NCI-H2196 (cell line): ENCODE measurements at regions not wholly inside any gene's neighbourhood (a gene's known extent, or its start where the extent isn't known, plus 50 kb on each side); places are given as distances from the start of the nearest gene placed in this dataset.
A peak's percentile ranks its signal among the peaks of the same experiment; 100 is the strongest.

Source experiments
- DNase-seq: peaks from one replicate; lab custom pipeline; 2025; ENCODE audit not compliant: unreplicated experiment; lab: John Stamatoyannopoulos, UW

GRCh38 chr6:23280437-23280836, 711.1 kb downstream of the HDGFL1 start:
- DNase-seq = no peak

GRCh38 chr6:23282252-23283021, 713.1 kb downstream of the HDGFL1 start:
- DNase-seq = no peak

- DNase-seq = no peak
Measured at GRCh38 chr6:23293653-23294052, 724.3 kb downstream of the HDGFL1 start.

- no peak for DNase-seq
Measured at GRCh38 chr6:23301556-23301955, 732.2 kb downstream of the HDGFL1 start.

GRCh38 chr6:23302514-23302913, 733.1 kb downstream of the HDGFL1 start:
- no peak for DNase-seq

- DNase-seq = no peak
Measured at GRCh38 chr6:23305325-23305943, 736.1 kb downstream of the HDGFL1 start.

GRCh38 chr6:23306251-23306950, 737.0 kb downstream of the HDGFL1 start:
- DNase-seq = no peak

GRCh38 chr6:23307516-23307915, 738.1 kb downstream of the HDGFL1 start:
- no peak for DNase-seq

- DNase-seq = no peak
Measured at GRCh38 chr6:23308166-23308565, 738.8 kb downstream of the HDGFL1 start.

GRCh38 chr6:23311211-23311610, 741.8 kb downstream of the HDGFL1 start:
- no peak for DNase-seq

GRCh38 chr6:23316131-23316530, 746.8 kb downstream of the HDGFL1 start:
- no peak for DNase-seq

- no peak for DNase-seq
Measured at GRCh38 chr6:23316931-23317330, 747.6 kb downstream of the HDGFL1 start.

GRCh38 chr6:23319582-23319981, 750.2 kb downstream of the HDGFL1 start:
- no peak for DNase-seq

- no peak for DNase-seq
Measured at GRCh38 chr6:23320471-23321015, 751.2 kb downstream of the HDGFL1 start.

GRCh38 chr6:23323897-23324296, 754.5 kb downstream of the HDGFL1 start:
- no peak for DNase-seq

- no peak for DNase-seq
Measured at GRCh38 chr6:23325065-23325464, 755.7 kb downstream of the HDGFL1 start.

GRCh38 chr6:23327621-23328020, 758.3 kb downstream of the HDGFL1 start:
- no peak for DNase-seq

GRCh38 chr6:23329086-23329485, 759.7 kb downstream of the HDGFL1 start:
- DNase-seq = peak; percentile 12

GRCh38 chr6:23330632-23331031, 761.3 kb downstream of the HDGFL1 start:
- DNase-seq = no peak

- no peak for DNase-seq
Measured at GRCh38 chr6:23334360-23334759, 765.0 kb downstream of the HDGFL1 start.

GRCh38 chr6:23335894-23336293, 766.5 kb downstream of the HDGFL1 start:
- DNase-seq = no peak

- DNase-seq = no peak
Measured at GRCh38 chr6:23339268-23339667, 769.9 kb downstream of the HDGFL1 start.
